ENCODE measurements at regions not wholly inside any gene's neighbourhood (a gene's known extent, or its start where the extent isn't known, plus 50 kb on each side); places are given as distances from the start of the nearest gene placed in this dataset.

- no peaks in the 10 kb centered on the region for H3K36me3 ChIP-seq (ENCODE audit: control insufficient read depth, insufficient read depth, low read length)
Observed at GRCh38 chr9:3047912-3048311, 204.0 kb upstream of the PUM3 start.

More at GRCh38 chr9:3047912-3048311, 204.0 kb upstream of the PUM3 start:
- H3K4me3 ChIP-seq = no peak overlapping the region
- TF ChIP-seq GTF2B (IDR thresholded peaks at IDR 0.05; ENCODE audit: extremely low read depth, insufficient read length) (no peak), ELK1 (CRISPR knock-in tag; IDR thresholded peaks at IDR 0.05) (no peak), POLR2G (IDR thresholded peaks at IDR 0.05; ENCODE audit: low read depth, low read length) (no peak), CEBPG (CRISPR knock-in tag; IDR thresholded peaks at IDR 0.05) (no peak), CEBPG (tag; conservative IDR thresholded peaks at IDR 0.05 in 1 of 2, IDR thresholded peaks at IDR 0.05 in 1 of 2) (peak in 1 of 2 experiments; percentile 38; a peak in 1 of 4 replicates), ATF3 (IDR thresholded peaks at IDR 0.05) (peak; percentile 52), ATF3 (CRISPR knock-in tag; conservative IDR thresholded peaks at IDR 0.05) (no peak), ZNF764 (CRISPR knock-in tag; IDR thresholded peaks at IDR 0.05; ENCODE audit: low read depth) (no peak)
- no peak for DNase-seq (ENCODE audit: extremely low read depth in 1 of 4, low spot score in 3 of 4)
- no peak for FAIRE-seq
- H2AFZ ChIP-seq (ENCODE audit: low read depth, low read length) = no peak overlapping the region
- intact Hi-C loops (cut with micrococcal nuclease) (no loop called here), in situ Hi-C loops (cut with MboI) (no loop called here)
- H3K27me3 ChIP-seq (ENCODE audit: control insufficient read depth in 2 of 2, insufficient read depth in 2 of 2, low read length in 2 of 2) = no peaks in the 10 kb centered on the region
- ATAC-seq = no peak
- H3K27ac ChIP-seq (ENCODE audit: extremely low read depth, low read depth, low read length) = no peak overlapping the region
- no peaks in the 10 kb centered on the region for H4K20me1 ChIP-seq (replicated peaks; ENCODE audit: control insufficient read depth, insufficient read depth, low read length)
- H3K9me3 ChIP-seq (replicated peaks; ENCODE audit: control insufficient read depth, insufficient read depth, low read depth, low read length) = no peaks in the 10 kb centered on the region
- H3K9ac ChIP-seq (ENCODE audit: insufficient read depth in 1 of 2, low read depth in 2 of 2, low read length in 2 of 2) = no peak overlapping the region
- BruUV-seq (replicated peaks) = no TSS peak
- ChIA-PET POLR2A (no interaction called here), CTCF (ENCODE audit: low intra/inter-chr PET ratio) (no interaction called here)
- H3K4me2 ChIP-seq (ENCODE audit: insufficient read depth, low read length) = no peak overlapping the region
- H3K4me1 ChIP-seq (replicated peaks in 1 of 2; ENCODE audit: control insufficient read depth in 2 of 2, insufficient read depth in 2 of 2, low read length in 2 of 2) = no peaks in the 10 kb centered on the region
- 0% methylated on average over 3 of the region's 3 CpGs for WGBS (ENCODE audit: insufficient coverage, low coverage, missing lambda C conversion rate)
- no peaks in the 10 kb centered on the region for H3K79me2 ChIP-seq (ENCODE audit: control insufficient read depth, insufficient read depth, low read length)
- no peaks in the 10 kb centered on the region for H3K9me1 ChIP-seq (ENCODE audit: control insufficient read depth, insufficient read depth, low read length)

Data from K562 (cell line).